ENCODE measurements at regions not wholly inside any gene's neighbourhood (a gene's known extent, or its start where the extent isn't known, plus 50 kb on each side); places are given as distances from the start of the nearest gene placed in this dataset.

GRCh38 chr12:115194857-115195256 lies 510.9 kb upstream of the TBX3 start:
- DNase-seq, result no peak
- intact Hi-C loops (cut with DNase I), result no loop called here
- no peaks in the 10 kb centered on the region for H3K4me1 ChIP-seq
- H3K27me3 ChIP-seq, result no peaks in the 10 kb centered on the region
- no peaks in the 10 kb centered on the region for H3K36me3 ChIP-seq
- TF ChIP-seq POLR2A (IDR thresholded peaks at IDR 0.05) (no peak), CTCF (IDR thresholded peaks at IDR 0.05) (no peak)
- no peak overlapping the region for H3K4me3 ChIP-seq (replicated peaks in 1 of 3)
- WGBS, 2 donors, result 40 to 76% methylated on average over 1 of the region's 1 CpG
- H3K9me3 ChIP-seq, result no peaks in the 10 kb centered on the region
- no peak overlapping the region for H3K27ac ChIP-seq

GRCh38 chr12:115194448-115194847 lies 510.5 kb upstream of the TBX3 start:
- Histone ChIP-seq H3K27me3 (no peaks in the 10 kb centered on the region), H3K4me3 (replicated peaks in 1 of 3) (no peak overlapping the region), H3K9me3 (no peaks in the 10 kb centered on the region), H3K4me1 (no peaks in the 10 kb centered on the region), H3K27ac (no peak overlapping the region), H3K36me3 (no peaks in the 10 kb centered on the region)
- DNase-seq, result no peak
- 85 to 88% methylated on average over 5 of the region's 5 CpGs for whole genome bisulfite sequencing, 2 donors
- TF ChIP-seq POLR2A (IDR thresholded peaks at IDR 0.05), result no peak
- no peak for TF ChIP-seq CTCF (IDR thresholded peaks at IDR 0.05)
- intact Hi-C loops (cut with DNase I), result no loop called here

- 88 to 93% methylated on average over 2 of the region's 2 CpGs for WGBS, 2 donors
- H3K9me3 ChIP-seq, result no peaks in the 10 kb centered on the region
- no peaks in the 10 kb centered on the region for H3K4me1 ChIP-seq
- TF ChIP-seq POLR2A (IDR thresholded peaks at IDR 0.05) (no peak), CTCF (IDR thresholded peaks at IDR 0.05) (no peak)
- H3K4me3 ChIP-seq (replicated peaks in 1 of 3), result no peak overlapping the region
- no peak overlapping the region for H3K27ac ChIP-seq
- DNase-seq, result no peak
- intact Hi-C loops (cut with DNase I), result no loop called here
- no peaks in the 10 kb centered on the region for H3K36me3 ChIP-seq
- H3K27me3 ChIP-seq, result no peaks in the 10 kb centered on the region
Observed at GRCh38 chr12:115191342-115191741, 507.4 kb upstream of the TBX3 start.

- intact Hi-C loops (cut with DNase I), result no loop called here
- WGBS, 2 donors, result 78% methylated on average over 6 of the region's 6 CpGs
Observed at GRCh38 chr12:115190010-115190770, 506.2 kb upstream of the TBX3 start.

More at GRCh38 chr12:115190010-115190770, 506.2 kb upstream of the TBX3 start:
- DNase-seq, result no peak
- H3K4me1 ChIP-seq, result no peaks in the 10 kb centered on the region
- H3K36me3 ChIP-seq, result no peaks in the 10 kb centered on the region
- no peak overlapping the region for H3K27ac ChIP-seq
- H3K9me3 ChIP-seq, result no peaks in the 10 kb centered on the region
- no peak overlapping the region for H3K4me3 ChIP-seq (replicated peaks in 1 of 3)
- TF ChIP-seq POLR2A (IDR thresholded peaks at IDR 0.05) (no peak), CTCF (IDR thresholded peaks at IDR 0.05) (no peak)
- H3K27me3 ChIP-seq, result no peaks in the 10 kb centered on the region

Data from thyroid gland (tissue), 4 donors.